HS-27A (cell line): ENCODE measurements at regions not wholly inside any gene's neighbourhood (a gene's known extent, or its start where the extent isn't known, plus 50 kb on each side); places are given as distances from the start of the nearest gene placed in this dataset.
"Not testable (repeated sequence)": the region's sequence is repeated elsewhere in the genome, so short reads cannot be mapped to it uniquely, and the experiment has no call there.

ENCODE experiments used
- DNase-seq: peaks from one replicate; pipeline ENCODE4 v3.0.0-alpha.2; 2012; ENCODE audit warnings: low read depth, missing footprints

GRCh38 chr13:50649211-50649610 lies 194.3 kb downstream of the DLEU7 start:
- DNase-seq: no peak

- DNase-seq: no peak
These were observed 192.6 kb downstream of the DLEU7 start for GRCh38 chr13:50650592-50651504.

GRCh38 chr13:50651922-50652321 lies 191.6 kb downstream of the DLEU7 start:
- DNase-seq: no peak

GRCh38 chr13:50654331-50654730 lies 189.2 kb downstream of the DLEU7 start:
- no peak for DNase-seq

GRCh38 chr13:50661881-50662280 lies 181.6 kb downstream of the DLEU7 start:
- DNase-seq: not testable (repeated sequence)

GRCh38 chr13:50664951-50665350 lies 178.5 kb downstream of the DLEU7 start:
- DNase-seq: no peak

GRCh38 chr13:50668049-50668448 lies 175.4 kb downstream of the DLEU7 start:
- DNase-seq: no peak

GRCh38 chr13:50668691-50669271 lies 174.7 kb downstream of the DLEU7 start:
- no peak for DNase-seq

GRCh38 chr13:50670272-50670671 lies 173.2 kb downstream of the DLEU7 start:
- no peak for DNase-seq

GRCh38 chr13:50670847-50671496 lies 172.5 kb downstream of the DLEU7 start:
- DNase-seq: no peak

GRCh38 chr13:50671497-50671850 lies 172.0 kb downstream of the DLEU7 start:
- no peak for DNase-seq

- DNase-seq: no peak
These were observed 171.5 kb downstream of the DLEU7 start for GRCh38 chr13:50672025-50672424.

- no peak for DNase-seq
These were observed 167.8 kb downstream of the DLEU7 start for GRCh38 chr13:50675651-50676050.

GRCh38 chr13:50676602-50677001 lies 166.9 kb downstream of the DLEU7 start:
- DNase-seq: no peak

GRCh38 chr13:50677258-50677657 lies 166.2 kb downstream of the DLEU7 start:
- no peak for DNase-seq

GRCh38 chr13:50677687-50678463 lies 165.6 kb downstream of the DLEU7 start:
- no peak for DNase-seq

GRCh38 chr13:50678464-50679162 lies 164.9 kb downstream of the DLEU7 start:
- DNase-seq: peak; percentile 80

- DNase-seq: no peak
These were observed 164.2 kb downstream of the DLEU7 start for GRCh38 chr13:50679321-50679720.

GRCh38 chr13:50682002-50682401 lies 161.5 kb downstream of the DLEU7 start:
- no peak for DNase-seq

- DNase-seq: no peak
These were observed 160.5 kb downstream of the DLEU7 start for GRCh38 chr13:50682966-50683365.

- DNase-seq: no peak
These were observed 159.1 kb downstream of the DLEU7 start for GRCh38 chr13:50684366-50684765.

- no peak for DNase-seq
These were observed 158.0 kb downstream of the DLEU7 start for GRCh38 chr13:50685491-50685890.
